ENCODE measurements at regions not wholly inside any gene's neighbourhood (a gene's known extent, or its start where the extent isn't known, plus 50 kb on each side); places are given as distances from the start of the nearest gene placed in this dataset.

- no peak for DNase-seq (ENCODE audit: low read depth, low spot score)
- POLR2A ChIA-PET: no interaction called here
- TF ChIP-seq CTCF (IDR thresholded peaks at IDR 0.05; ENCODE audit: low read depth, low read length): no peak
- H3K27ac ChIP-seq (ENCODE audit: low read depth, low read length): no peak overlapping the region
- no peaks in the 10 kb centered on the region for H3K27me3 ChIP-seq (ENCODE audit: control insufficient read depth, insufficient read depth, low read length)
- CTCF ChIA-PET: no interaction called here
- H3K4me3 ChIP-seq (ENCODE audit: low read depth, low read length): no peak overlapping the region
- H3K9me3 ChIP-seq (ENCODE audit: control insufficient read depth, insufficient read depth, low read length): peaks cover 5% of the 10 kb centered on the region
Observed at GRCh38 chr2:104279646-104280045, 574.3 kb upstream of the POU3F3 start.

GRCh38 chr2:104280216-104280615 lies 573.7 kb upstream of the POU3F3 start:
- no peak for DNase-seq (ENCODE audit: low read depth, low spot score)
- Histone ChIP-seq H3K9me3 (ENCODE audit: control insufficient read depth, insufficient read depth, low read length) (peaks cover 10% of the 10 kb centered on the region), H3K27ac (ENCODE audit: low read depth, low read length) (no peak overlapping the region), H3K4me3 (ENCODE audit: low read depth, low read length) (no peak overlapping the region), H3K27me3 (ENCODE audit: control insufficient read depth, insufficient read depth, low read length) (no peaks in the 10 kb centered on the region)
- ChIA-PET CTCF (no interaction called here), POLR2A (no interaction called here)
- no peak for TF ChIP-seq CTCF (IDR thresholded peaks at IDR 0.05; ENCODE audit: low read depth, low read length)

- no peak for TF ChIP-seq CTCF (IDR thresholded peaks at IDR 0.05; ENCODE audit: low read depth, low read length)
- no peaks in the 10 kb centered on the region for H3K27me3 ChIP-seq (ENCODE audit: control insufficient read depth, insufficient read depth, low read length)
- DNase-seq (ENCODE audit: low read depth, low spot score): no peak
- POLR2A ChIA-PET: no interaction called here
- H3K9me3 ChIP-seq (ENCODE audit: control insufficient read depth, insufficient read depth, low read length): peaks cover 23% of the 10 kb centered on the region
- H3K4me3 ChIP-seq (ENCODE audit: low read depth, low read length): no peak overlapping the region
- CTCF ChIA-PET: no interaction called here
- no peak overlapping the region for H3K27ac ChIP-seq (ENCODE audit: low read depth, low read length)
Observed at GRCh38 chr2:104286841-104287240, 567.1 kb upstream of the POU3F3 start.

- ChIA-PET CTCF (interaction anchor here (0.7 kb wide), 1 partner anchor 59 kb away, joined by 4 read pairs; no protein-coding TSS in a partner anchor), POLR2A (no interaction called here)
- DNase-seq (ENCODE audit: low read depth, low spot score): no peak
- H3K9me3 ChIP-seq (ENCODE audit: control insufficient read depth, insufficient read depth, low read length): peaks cover 19% of the 10 kb centered on the region
- no peaks in the 10 kb centered on the region for H3K27me3 ChIP-seq (ENCODE audit: control insufficient read depth, insufficient read depth, low read length)
- TF ChIP-seq CTCF (IDR thresholded peaks at IDR 0.05; ENCODE audit: low read depth, low read length): no peak
- no peak overlapping the region for H3K4me3 ChIP-seq (ENCODE audit: low read depth, low read length)
- H3K27ac ChIP-seq (ENCODE audit: low read depth, low read length): no peak overlapping the region
Observed at GRCh38 chr2:104289651-104290565, 564.0 kb upstream of the POU3F3 start.

GRCh38 chr2:104290566-104290891 lies 563.4 kb upstream of the POU3F3 start:
- ChIA-PET CTCF (no interaction called here), POLR2A (no interaction called here)
- DNase-seq (ENCODE audit: low read depth, low spot score): no peak
- no peaks in the 10 kb centered on the region for H3K27me3 ChIP-seq (ENCODE audit: control insufficient read depth, insufficient read depth, low read length)
- TF ChIP-seq CTCF (IDR thresholded peaks at IDR 0.05; ENCODE audit: low read depth, low read length): no peak
- H3K9me3 ChIP-seq (ENCODE audit: control insufficient read depth, insufficient read depth, low read length): peaks cover 16% of the 10 kb centered on the region
- H3K27ac ChIP-seq (ENCODE audit: low read depth, low read length): no peak overlapping the region
- H3K4me3 ChIP-seq (ENCODE audit: low read depth, low read length): no peak overlapping the region

Data from AG04450 (cell line).